Nephron (organoid): ENCODE measurements at regions not wholly inside any gene's neighbourhood (a gene's known extent, or its start where the extent isn't known, plus 50 kb on each side); places are given as distances from the start of the nearest gene placed in this dataset.

Experiments
- H3K27ac Mint-ChIP-seq, 3 experiments: 2 replicates each; pipeline ENCODE4 v1.8.0; 2020; ENCODE audit warnings: mixed read lengths in 3 of 3, mild to moderate bottlenecking in 2 of 3, moderate library complexity in 1 of 3
- H3K27me3 Mint-ChIP-seq: 2 replicates; pipeline ENCODE4 v1.8.0; 2021; ENCODE audit warnings: low read depth, mild to moderate bottlenecking, moderate library complexity, mixed read lengths
- H3K36me3 Mint-ChIP-seq: 2 replicates; pipeline ENCODE4 v1.8.0; 2020; ENCODE audit warnings: low read depth, mixed read lengths
- H3K4me1 Mint-ChIP-seq: 2 replicates; pipeline ENCODE4 v1.8.0; 2020; ENCODE audit warnings: mixed read lengths
- H3K4me3 Mint-ChIP-seq, 3 experiments: 2 replicates each; pipeline ENCODE4 v1.8.0; 2020; ENCODE audit warnings: mild to moderate bottlenecking in 3 of 3, mixed read lengths in 3 of 3, moderate library complexity in 2 of 3
- H3K9me3 Mint-ChIP-seq: 2 replicates; pipeline ENCODE4 v1.8.0; 2020; ENCODE audit warnings: mixed read lengths
- TF ChIP-seq, protein P1 (sequence below), 3 experiments: fragments of 200-600 bp; sonication (generic); IDR thresholded peaks; one replicate each; pipeline ENCODE4 v1.5.0; 2021; ENCODE audit warnings: antibody characterized with exemption in 3 of 3; ENCODE audit not compliant: unreplicated experiment in 3 of 3

DNA sequence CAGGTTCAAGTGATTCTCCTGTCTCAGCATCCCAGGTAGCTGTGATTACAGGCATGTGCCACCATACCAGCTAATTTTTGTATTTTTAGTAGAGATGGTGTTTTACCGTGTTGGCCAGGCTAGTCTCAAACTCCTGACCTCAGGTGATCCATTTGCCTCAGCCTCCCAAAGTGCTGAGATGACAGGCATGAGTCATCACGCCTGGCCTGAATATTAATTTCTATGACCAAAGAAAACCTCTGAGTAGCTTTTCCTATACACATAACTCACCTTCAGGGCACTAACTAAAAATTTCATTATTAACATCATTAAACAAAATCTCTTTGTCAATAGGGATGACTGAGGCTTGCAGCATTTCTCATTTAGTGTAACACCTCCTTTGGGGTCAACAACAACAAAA, 259.6 kb upstream of the KRR1 start:
- Mint-ChIP-seq H3K9me3 (no peaks in the 10 kb centered on the region), H3K27me3 (no peaks in the 10 kb centered on the region), H3K4me1 (peaks cover 19% of the 10 kb centered on the region), H3K36me3 (no peaks in the 10 kb centered on the region), H3K27ac (no peak overlapping the region), H3K4me3 (no peak overlapping the region)
- TF ChIP-seq, protein P1, sequence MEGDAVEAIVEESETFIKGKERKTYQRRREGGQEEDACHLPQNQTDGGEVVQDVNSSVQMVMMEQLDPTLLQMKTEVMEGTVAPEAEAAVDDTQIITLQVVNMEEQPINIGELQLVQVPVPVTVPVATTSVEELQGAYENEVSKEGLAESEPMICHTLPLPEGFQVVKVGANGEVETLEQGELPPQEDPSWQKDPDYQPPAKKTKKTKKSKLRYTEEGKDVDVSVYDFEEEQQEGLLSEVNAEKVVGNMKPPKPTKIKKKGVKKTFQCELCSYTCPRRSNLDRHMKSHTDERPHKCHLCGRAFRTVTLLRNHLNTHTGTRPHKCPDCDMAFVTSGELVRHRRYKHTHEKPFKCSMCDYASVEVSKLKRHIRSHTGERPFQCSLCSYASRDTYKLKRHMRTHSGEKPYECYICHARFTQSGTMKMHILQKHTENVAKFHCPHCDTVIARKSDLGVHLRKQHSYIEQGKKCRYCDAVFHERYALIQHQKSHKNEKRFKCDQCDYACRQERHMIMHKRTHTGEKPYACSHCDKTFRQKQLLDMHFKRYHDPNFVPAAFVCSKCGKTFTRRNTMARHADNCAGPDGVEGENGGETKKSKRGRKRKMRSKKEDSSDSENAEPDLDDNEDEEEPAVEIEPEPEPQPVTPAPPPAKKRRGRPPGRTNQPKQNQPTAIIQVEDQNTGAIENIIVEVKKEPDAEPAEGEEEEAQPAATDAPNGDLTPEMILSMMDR (IDR thresholded peaks at IDR 0.05; ENCODE audit: unreplicated experiment in 3 of 3) = no peak

DNA sequence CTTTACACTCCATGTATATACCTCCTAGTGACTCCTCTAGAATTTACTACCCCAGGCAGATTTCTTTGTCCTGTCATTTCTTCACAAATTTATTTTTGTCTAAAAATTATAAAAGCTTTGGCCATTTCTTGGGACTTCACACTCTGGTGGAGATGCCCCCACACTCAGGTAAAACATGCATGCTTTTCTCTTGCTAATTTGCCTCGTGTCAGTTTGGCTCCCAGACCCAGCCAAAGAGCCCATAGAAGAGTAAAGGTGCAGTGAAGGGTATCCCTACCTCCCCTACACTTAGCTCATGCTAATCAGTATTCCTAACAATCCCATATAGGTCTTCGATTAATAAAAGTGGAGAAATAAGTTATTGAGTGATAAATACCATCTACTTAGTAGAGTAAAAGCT, 256.5 kb upstream of the KRR1 start:
- Mint-ChIP-seq H3K4me1 (peaks cover 23% of the 10 kb centered on the region), H3K27ac (peak overlapping the region in 2 of 3 experiments; percentile 47 to 65), H3K4me3 (no peak overlapping the region), H3K27me3 (no peaks in the 10 kb centered on the region), H3K9me3 (no peaks in the 10 kb centered on the region), H3K36me3 (no peaks in the 10 kb centered on the region)
- TF ChIP-seq, protein P1 (IDR thresholded peaks at IDR 0.05; ENCODE audit: unreplicated experiment in 3 of 3) = no peak

DNA sequence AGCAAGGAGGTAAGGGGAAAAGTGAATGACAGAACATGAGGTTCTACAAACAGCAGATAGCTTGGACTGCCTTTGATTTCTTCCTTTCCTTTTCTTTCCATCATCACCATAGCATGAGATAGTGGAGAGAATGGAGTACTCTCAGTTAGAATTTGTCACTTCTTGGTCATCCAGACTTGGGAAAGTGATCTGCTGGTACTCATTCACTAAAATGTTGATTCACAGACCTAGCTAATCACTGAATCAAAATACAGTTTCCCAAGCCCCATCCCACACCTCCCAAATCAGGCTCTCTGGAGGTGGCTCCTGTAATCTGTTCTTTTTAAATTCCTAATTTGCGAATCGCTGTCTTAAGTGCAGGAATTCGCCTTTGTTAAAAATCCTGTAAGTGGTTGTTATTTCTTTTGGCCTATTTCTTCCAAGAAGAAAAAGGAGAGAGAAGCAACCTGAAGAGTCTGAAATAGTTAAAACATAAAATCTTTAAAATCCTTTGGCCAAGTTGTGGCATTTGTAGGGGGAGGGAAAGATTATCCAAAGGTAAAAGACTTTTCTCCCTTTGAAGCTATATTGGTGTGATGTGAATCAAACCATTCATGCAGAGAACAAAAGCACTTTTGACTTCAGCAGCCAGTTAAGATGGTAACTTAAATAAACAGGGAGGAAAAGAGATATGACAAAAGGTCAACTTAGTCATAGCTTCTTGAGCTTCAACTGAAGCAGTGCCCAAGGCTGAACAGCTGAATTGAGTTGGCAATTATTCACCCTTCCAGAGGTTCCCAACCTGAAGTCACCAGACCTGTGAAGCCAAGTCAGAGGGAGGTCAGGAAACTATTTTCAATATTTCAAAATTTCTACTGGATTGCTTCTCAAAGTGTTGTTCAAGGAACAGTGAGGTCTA, 255.1 kb upstream of the KRR1 start:
- peaks cover 23% of the 10 kb centered on the region for H3K4me1 Mint-ChIP-seq
- H3K27me3 Mint-ChIP-seq = no peaks in the 10 kb centered on the region
- TF ChIP-seq, protein P1 (IDR thresholded peaks at IDR 0.05; ENCODE audit: unreplicated experiment in 3 of 3) = no peak
- H3K36me3 Mint-ChIP-seq = no peaks in the 10 kb centered on the region
- no peaks in the 10 kb centered on the region for H3K9me3 Mint-ChIP-seq
- peak overlapping the region in 2 of 3 experiments; percentile 5 to 61 for H3K27ac Mint-ChIP-seq
- H3K4me3 Mint-ChIP-seq = no peak overlapping the region

DNA sequence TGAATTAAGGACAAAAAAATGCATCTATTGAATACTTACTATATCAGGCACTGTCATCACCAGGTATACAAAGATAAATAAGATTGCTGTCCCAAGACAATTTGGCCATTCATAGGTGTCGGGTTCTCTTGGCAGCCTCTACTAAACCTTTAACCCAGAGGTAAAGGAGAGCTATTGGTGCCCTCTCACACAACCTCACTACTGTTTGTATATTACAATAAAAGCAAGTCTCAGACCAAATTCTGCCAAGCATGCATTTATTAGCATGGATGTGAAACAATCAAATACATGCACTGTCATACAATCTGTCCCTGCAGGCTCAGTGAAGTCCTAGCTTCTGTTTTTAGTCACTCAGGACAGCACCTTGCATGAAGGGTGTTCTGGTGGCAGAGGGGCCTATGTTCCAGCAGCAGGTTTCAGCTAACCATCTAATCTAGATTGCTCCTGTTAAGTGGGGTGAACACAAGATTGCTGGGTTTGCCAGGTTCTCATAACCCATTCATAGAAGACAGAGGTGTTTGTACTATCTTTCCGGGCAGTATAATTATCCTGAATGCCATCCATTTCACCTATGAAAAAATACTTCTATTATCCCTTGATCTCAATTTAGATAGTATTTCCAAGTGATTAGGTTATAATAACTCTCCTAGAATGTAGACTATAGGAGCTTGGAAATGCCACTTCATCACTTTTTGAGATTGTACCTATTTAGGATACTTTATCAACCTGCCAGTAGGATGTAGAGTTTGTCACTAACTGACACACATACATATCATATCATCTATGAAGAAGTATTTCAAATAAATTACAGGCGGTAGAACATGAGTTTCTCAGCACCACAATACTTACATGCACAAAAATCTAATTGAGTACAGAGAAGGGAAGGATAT, 254.0 kb upstream of the KRR1 start:
- H3K36me3 Mint-ChIP-seq = no peaks in the 10 kb centered on the region
- TF ChIP-seq, protein P1 (IDR thresholded peaks at IDR 0.05; ENCODE audit: unreplicated experiment in 3 of 3) = no peak
- no peaks in the 10 kb centered on the region for H3K27me3 Mint-ChIP-seq
- H3K9me3 Mint-ChIP-seq = no peaks in the 10 kb centered on the region
- H3K27ac Mint-ChIP-seq = peak overlapping the region in 1 of 3 experiments; percentile 1
- H3K4me1 Mint-ChIP-seq = peaks cover 23% of the 10 kb centered on the region
- H3K4me3 Mint-ChIP-seq = no peak overlapping the region

DNA sequence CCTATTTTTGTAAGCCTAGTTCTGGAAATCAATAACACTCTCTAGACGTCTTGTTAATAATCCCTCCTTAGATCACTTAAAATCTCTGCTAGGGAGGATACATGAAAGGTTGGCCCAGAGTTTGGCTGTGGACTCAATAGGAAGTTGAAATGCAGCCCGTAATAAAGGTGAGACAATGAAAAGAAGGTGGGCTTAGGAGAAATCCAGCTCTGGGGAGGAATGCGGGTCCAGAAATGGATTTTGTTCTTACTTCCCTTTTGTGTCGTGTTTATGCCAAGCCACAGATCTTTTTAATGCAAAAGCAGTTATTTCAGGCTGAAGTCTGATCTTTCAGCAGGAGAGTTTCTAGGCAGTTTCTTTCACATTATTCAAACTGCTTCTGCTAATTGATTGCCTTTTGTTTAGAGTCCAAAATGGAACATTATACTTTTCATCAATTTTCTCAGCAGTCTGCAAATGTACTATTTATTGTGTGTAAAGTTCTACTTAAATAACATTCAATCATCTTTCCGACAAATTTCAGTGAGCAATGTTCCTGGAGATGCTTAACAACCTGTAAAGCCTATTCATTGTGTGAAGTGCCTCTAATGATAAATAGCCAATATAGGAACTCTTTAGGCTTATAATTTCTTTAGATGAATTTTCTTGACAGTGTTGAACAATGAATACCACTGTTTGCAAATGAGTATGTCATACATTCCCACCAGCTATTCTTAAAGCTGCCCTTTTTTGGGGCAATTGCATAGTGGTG, 252.9 kb upstream of the KRR1 start:
- TF ChIP-seq, protein P1 (IDR thresholded peaks at IDR 0.05; ENCODE audit: unreplicated experiment in 3 of 3) = no peak
- no peaks in the 10 kb centered on the region for H3K36me3 Mint-ChIP-seq
- no peak overlapping the region for H3K4me3 Mint-ChIP-seq
- H3K9me3 Mint-ChIP-seq = no peaks in the 10 kb centered on the region
- H3K27ac Mint-ChIP-seq = no peak overlapping the region
- H3K4me1 Mint-ChIP-seq = peaks cover 23% of the 10 kb centered on the region
- no peaks in the 10 kb centered on the region for H3K27me3 Mint-ChIP-seq
